Stimulated activated CD8-positive, alpha-beta memory T cell treated with anti-CD3 and anti-CD28 coated beads, Interleukin-4, amount 100 ng/mL, for 24 hours (primary cell): ENCODE measurements at regions not wholly inside any gene's neighbourhood (a gene's known extent, or its start where the extent isn't known, plus 50 kb on each side); places are given as distances from the start of the nearest gene placed in this dataset.
"Not testable (repeated sequence)": the region's sequence is repeated elsewhere in the genome, so short reads cannot be mapped to it uniquely, and the experiment has no call there.

Source experiments
- DNase-seq: peaks from one replicate; pipeline ENCODE4 v3.0.0-alpha.2; 2020; ENCODE audit warnings: low read depth

DNA sequence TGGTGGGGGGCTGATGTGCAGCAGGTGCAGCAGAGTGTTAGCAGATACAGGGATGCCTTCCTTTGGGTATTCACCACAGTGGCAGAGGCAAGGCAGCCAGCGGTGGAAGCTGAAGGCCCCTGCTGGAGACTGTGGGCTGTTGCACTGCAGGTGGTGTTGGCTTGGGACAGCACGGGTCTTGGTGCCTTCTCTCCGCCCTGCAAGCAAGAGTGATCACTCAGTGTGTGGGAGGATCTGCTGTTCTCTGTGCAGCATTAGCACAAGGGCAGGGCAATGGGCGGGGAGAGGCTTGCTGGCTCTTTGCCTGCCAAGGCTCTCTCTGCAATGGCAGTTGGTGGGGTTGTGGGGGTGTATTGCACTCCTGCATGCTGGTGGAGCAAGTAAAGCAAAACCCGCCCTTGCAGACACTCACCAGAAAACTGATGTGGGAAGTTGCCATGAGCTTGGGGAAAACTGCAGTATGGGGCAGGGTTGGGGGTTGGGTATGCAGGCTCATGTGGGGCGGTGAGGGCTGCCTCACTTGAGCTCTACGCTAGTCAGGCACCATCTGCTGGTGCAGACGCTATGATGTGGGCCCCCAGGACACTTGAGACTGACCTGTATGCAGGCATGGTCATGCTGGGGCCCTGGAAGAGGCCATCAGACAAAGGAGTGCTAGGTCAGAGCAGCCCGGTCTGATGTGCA is 820.8 kb upstream of the GRIA3 start:
- no peak for DNase-seq

- not testable (repeated sequence) for DNase-seq
Observed at GRCh38 chrX:122375533-122375932, 808.5 kb upstream of the GRIA3 start.

- no peak for DNase-seq
Observed at GRCh38 chrX:122389005-122389404, 795.1 kb upstream of the GRIA3 start.

- no peak for DNase-seq
Observed at GRCh38 chrX:122418758-122419157, 765.3 kb upstream of the GRIA3 start.

DNA sequence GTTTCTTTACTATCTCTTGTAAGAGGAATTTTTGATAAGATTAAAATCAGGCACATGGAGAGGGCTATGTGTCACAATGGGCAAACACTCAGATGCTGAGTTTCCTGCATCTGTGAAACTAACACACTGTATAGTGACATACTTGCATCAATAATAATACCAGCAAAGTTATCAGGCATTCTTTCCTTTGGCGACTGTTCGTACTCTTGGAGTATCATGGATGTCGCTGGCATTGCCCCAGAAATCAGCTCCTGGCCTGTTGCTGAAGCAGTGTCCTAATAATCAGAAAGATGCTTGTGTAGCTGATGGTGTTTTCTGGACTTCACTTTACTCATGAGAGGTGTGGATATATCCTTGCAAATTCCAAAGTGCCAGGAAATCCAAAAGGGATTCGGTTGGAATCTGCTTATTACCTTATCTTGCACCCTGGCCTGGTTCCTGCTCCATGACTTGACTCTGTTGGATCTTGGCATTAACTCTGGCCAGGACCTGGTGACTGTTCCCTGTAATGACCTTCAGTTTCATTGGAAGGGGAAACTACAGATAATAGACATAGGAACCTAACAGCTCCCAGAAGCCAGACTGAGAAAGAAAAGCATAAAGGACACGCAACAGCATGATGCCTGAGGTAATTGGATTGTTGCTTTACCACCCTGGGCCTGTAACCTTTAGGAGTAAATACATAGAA is 762.5 kb upstream of the GRIA3 start:
- DNase-seq, result no peak

GRCh38 chrX:122422547-122422946 is 761.5 kb upstream of the GRIA3 start:
- DNase-seq, result no peak

DNA sequence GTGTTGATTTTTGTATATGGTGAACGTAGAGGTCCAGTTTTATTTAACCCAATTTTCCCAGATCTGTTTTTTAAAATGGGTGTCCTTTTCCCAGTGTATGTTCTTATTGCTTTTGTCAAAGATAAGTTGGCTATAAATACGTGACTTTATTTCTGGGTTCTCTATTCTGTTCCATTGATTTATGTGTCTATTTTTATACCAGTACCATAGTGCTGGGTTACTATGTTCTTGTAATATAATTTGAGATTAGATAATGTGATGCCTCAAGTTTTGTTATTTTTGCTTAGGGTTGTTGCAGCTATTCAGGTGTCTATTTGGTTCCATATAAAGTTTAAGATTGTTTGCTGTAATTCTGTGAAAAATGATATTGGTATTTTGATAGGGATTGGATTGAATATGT is 749.1 kb upstream of the GRIA3 start:
- no peak for DNase-seq

DNA sequence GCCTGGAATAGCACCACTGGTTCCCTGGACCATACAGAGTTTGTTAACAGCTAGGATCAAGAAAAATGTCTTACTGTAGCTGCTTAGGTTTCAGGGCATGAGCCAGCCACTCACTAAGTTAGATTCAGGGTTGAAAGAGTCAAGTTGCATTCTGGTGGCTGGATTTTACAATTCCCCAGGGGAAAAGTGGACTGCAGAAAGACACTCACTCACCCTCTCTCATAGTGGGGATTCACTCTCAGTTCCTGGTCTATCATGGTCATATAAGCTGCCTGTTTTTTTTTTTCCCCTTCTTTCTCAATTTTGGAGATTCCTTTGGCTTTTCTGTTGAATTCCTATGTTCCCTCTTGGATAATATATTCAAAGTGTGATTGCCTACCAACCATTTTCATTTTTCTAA is 744.2 kb upstream of the GRIA3 start:
- DNase-seq, result no peak

GRCh38 chrX:122440832-122441231 is 743.2 kb upstream of the GRIA3 start:
- no peak for DNase-seq

DNA sequence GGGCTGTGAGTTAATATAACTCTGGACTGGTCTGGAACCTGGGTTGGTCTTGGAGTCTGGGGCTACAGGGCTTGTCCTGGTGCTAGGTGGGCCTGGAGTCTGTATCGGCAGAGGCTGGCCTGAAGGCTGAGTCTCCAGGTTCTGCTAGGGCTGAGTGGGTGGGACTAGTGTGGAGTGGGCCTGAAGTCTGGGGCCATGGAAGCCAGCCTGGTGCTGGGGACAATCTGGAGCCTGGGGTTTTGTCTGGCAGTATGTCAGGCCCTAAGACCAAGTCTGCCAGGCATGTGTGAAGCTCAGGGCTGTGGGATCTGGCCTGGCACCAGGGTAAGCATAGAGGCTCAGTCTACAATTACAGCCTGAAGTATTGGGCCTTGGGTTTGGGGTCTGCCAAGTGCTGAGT is 742.6 kb upstream of the GRIA3 start:
- DNase-seq, result no peak

- DNase-seq, result no peak
Observed at GRCh38 chrX:122445466-122445865, 738.6 kb upstream of the GRIA3 start.

DNA sequence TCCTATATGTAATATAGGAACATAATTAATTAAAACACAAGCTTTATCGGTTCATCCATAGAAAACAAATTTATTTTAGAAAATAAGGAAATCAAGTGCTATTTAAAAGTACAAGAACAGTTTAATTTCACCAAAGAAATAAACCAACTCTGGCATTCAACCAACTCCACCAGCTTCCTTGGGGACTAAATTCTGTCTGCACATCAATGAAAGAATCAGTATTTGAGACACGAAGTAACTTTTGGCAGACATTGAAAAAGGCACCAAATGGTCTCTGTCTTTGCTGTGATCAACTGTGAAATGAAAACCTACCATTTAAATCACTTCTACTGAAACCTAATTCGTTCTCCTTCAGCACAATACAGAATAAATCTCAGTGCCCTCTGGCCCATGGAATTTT is 719.7 kb upstream of the GRIA3 start:
- no peak for DNase-seq

DNA sequence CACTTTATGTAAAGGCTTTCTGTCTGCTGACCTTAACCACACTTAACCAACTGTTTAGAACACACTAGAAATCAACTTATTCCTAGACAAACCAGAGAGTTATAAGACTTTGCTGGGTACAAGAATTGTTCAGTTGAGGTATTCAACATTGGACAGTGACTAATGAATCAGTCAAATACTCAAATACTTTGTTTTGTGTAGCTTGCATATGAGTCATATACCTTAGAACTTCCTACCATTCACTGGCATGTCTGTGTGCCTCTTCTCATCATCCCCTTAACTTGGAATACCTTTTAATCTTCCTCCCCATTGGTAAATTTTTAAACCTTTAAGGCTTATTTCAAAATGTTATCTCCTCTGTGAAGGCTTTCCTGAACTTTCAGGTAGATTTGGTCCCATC is 708.8 kb upstream of the GRIA3 start:
- DNase-seq, result no peak

- no peak for DNase-seq
Observed at GRCh38 chrX:122500556-122500955, 683.5 kb upstream of the GRIA3 start.

DNA sequence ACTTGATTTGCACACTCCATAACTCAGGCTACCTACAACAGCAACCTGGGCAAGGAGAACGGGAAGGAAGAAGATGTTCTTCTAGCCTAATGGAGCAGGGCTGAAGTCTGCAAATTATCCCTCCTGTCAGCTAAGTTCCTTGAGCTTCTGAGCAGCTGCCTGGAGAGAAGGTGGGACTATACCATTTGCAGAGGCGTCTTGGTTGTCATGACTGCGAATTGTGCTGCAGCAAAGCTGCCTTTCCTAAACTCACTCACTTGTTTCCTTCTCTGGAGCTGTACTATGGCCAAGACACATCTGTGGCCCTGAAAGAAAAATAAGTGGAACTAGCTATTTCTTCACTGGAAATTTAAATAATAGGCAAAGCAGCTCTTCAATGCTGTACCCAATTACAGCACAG is 682.4 kb upstream of the GRIA3 start:
- no peak for DNase-seq

- DNase-seq, result no peak
Observed at GRCh38 chrX:122504026-122504425, 680.1 kb upstream of the GRIA3 start.

DNA sequence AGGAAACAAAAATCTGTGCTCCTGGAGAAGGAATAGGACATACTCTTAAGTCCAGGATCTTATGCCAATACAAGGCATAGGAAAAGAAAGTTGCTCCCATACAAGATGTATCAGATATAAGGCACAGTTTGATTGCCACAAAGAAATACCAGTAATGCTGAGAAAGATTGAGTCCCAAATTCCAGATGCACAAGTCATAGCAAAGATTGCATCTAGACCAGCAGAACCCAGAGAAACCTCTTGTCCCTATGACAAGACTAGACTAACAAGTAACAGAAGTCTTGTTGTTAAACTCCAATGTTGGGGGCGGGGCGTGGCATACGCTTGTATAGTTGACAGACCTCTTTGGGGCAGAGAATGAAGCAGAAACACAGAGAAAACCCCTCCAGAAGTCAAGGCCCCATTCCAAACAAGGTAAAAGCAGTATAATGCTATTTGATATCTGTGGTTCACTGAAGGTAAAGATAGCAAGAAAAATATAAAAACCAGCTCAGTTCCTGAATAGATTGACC is 671.5 kb upstream of the GRIA3 start:
- no peak for DNase-seq

DNA sequence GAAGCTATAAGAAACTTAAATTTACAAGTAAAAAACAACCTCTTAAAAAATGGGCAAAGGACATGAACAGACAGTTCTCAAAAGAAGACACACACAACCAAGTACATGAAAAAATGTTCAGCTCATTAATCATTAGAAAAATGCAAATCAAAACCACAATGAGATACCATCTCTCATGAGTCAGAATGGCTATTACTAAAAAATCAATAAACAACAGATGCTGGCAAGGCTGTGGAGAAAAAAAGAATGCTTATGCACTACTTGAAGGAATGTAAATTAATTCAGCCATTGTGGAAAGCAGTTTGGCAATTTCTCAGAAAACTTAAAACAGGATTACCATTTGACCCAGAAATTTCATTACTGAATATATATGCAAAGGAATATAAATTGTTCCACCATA is 666.3 kb upstream of the GRIA3 start:
- DNase-seq, result no peak

DNA sequence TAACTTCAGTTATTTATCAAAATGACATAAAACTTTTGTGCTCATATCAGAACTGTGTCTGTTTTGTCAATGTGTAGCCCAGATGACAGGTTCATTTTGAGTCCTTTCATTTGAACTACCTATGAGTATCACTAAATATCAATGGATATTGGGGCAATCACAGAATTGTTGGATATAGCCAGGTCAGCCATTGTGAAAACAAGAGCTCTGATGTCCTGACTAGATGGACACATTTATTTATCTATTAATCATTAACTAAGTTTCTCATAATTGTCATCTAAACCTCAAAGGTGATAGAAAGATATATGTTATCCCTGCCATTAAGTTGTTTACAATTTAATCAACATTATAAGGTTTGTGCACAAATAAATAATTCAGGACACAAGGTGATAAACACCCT is 638.3 kb upstream of the GRIA3 start:
- DNase-seq, result no peak

GRCh38 chrX:122546269-122546668 is 637.8 kb upstream of the GRIA3 start:
- DNase-seq, result no peak

DNA sequence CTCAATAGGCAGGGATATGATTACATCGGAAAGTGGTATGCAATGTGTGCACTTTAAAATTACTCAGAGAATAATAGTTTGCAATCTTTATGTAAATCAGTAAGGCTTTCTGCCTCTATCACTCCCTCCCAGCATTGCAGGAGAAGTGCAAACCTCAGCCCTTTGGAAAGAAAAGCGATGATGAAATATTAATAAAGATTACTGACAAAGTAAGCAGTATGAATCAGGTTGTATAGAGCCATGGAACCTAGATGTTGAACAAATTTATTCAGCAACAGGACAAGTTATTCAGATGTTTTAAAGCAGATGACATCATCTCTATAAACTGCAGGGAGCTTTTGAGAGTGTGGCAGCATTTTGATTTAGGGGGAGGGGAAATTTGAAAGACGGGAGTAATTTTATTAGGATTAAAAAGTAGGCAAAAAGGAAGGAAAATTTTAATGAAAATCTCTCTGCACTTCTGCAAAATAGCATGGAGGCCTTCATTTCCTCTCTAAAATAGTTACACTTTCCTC is 631.7 kb upstream of the GRIA3 start:
- DNase-seq, result no peak

DNA sequence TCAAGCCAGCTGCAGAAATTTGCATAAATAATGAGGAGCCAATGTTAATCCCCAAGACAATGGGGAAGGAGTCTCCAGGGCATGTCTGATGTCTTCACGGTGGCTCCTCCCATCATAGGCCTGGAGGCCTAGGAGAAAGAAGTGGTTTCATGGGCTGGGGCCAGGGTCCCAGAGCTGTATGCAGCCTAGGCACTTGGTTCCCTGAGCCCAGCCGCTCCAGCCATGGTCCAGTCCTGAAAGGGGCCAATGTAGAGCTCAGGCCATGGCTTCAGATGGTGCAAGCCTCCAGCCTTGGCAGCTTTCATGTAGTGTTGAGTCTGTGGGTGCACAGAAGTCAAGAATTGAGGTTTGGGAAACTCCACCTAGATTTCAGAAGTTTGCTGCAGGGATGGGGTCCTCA is 628.2 kb upstream of the GRIA3 start:
- no peak for DNase-seq

DNA sequence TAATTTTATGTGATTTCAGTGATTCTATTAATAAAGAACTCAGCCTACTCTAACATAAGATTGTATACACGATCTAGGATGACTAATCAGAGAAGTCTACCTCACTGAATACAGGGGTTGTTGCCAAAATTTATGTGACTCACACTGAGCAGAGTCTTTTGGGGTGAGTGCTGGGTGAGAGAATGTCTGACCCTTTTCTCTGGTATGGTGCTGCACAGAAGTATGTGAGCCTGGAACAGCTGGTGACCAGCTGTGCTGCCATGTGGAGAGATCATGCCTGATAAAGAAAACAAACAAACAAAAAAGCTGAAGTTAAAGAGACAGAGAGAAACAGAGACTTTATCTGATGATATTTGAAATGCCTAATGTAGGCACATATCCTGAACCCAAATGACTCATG is 618.1 kb upstream of the GRIA3 start:
- DNase-seq, result no peak

DNA sequence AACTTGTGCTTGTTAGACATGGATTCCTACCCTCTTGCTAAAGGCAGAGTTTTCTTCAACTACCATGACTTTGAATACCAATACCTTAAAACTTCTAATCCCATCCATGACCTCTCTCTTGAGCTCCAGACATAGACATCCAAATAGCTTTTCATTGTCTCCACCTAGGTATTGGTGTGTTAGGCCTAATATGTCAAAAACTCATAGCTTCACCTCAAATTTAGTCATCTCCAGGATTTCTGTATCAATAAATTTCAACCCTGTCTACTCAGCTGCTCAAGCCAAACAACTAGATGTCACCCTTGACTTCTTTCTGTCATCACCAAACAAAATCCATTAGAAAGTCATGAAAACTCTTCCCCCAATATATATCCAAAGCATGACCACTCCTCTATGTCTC is 617.7 kb upstream of the GRIA3 start:
- no peak for DNase-seq
